Upper lobe of left lung (tissue), 4 donors: ENCODE measurements at regions not wholly inside any gene's neighbourhood (a gene's known extent, or its start where the extent isn't known, plus 50 kb on each side); places are given as distances from the start of the nearest gene placed in this dataset.

Experiments used
- EP300 ChIP-seq, 4 donors: sonication (generic); formaldehyde crosslinking; IDR thresholded peaks; one replicate each; pipeline ENCODE4 v1.5.1; 2017; ENCODE audit warnings: antibody characterized with exemption in 4 of 4, control low read depth in 2 of 4
- TF ChIP-seq, protein P1 (sequence below), 6 experiments: fragments of 450-650 bp in 4 of 6; fragments of 200-600 bp in 2 of 6; sonication (generic) in 2 of 6; IDR thresholded peaks; one replicate each; pipeline ENCODE4 v1.5.1; 2016 to 2019; ENCODE audit warnings: antibody characterized with exemption in 6 of 6

DNA sequence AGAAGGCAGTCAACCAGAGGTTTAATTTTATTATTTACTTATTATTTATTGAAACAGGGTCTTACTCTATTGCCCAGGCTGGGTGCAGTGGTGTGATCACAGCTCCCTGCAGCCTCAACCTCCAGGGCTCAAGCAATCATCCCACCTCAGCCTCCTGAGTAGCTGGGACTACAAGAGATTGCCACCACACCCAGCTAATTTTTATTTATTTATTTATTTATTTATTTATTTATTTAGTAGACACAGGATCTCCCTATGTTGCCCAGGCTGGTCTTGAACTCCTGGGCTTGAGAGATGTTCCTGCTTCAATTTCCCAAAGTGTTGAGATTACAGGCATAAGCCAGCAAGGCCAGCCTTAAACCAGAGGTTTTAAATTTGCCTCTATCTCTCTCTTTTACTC is 83.1 kb downstream of the RCN1 start:
- TF ChIP-seq, protein P1, sequence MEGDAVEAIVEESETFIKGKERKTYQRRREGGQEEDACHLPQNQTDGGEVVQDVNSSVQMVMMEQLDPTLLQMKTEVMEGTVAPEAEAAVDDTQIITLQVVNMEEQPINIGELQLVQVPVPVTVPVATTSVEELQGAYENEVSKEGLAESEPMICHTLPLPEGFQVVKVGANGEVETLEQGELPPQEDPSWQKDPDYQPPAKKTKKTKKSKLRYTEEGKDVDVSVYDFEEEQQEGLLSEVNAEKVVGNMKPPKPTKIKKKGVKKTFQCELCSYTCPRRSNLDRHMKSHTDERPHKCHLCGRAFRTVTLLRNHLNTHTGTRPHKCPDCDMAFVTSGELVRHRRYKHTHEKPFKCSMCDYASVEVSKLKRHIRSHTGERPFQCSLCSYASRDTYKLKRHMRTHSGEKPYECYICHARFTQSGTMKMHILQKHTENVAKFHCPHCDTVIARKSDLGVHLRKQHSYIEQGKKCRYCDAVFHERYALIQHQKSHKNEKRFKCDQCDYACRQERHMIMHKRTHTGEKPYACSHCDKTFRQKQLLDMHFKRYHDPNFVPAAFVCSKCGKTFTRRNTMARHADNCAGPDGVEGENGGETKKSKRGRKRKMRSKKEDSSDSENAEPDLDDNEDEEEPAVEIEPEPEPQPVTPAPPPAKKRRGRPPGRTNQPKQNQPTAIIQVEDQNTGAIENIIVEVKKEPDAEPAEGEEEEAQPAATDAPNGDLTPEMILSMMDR (IDR thresholded peaks at IDR 0.05) = no peak
- TF ChIP-seq EP300 (IDR thresholded peaks at IDR 0.05) = no peak
